ENCODE measurements at regions not wholly inside any gene's neighbourhood (a gene's known extent, or its start where the extent isn't known, plus 50 kb on each side); places are given as distances from the start of the nearest gene placed in this dataset.
A peak's percentile ranks its signal among the peaks of the same experiment; 100 is the strongest.

DNA sequence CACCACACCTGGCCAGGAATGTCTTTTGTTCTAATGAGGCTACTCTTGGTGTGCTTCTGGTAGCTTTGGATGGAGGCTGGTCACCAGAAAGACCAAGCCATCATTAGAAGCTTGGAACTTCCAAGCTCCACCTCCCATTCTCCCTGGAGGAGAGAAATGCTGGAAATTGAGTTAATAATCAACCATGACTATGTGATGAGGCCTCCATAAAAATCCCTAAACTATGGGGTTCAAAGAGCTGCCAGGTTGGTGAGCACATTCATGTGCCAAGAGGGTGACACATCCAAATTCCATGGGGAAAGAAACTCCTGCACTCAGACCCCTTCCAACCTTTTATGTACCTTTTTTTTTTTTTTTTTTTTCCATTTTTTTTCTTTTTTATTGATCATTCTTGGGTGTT lies 105.5 kb upstream of the SPATA31C2 start:
- Mint-ChIP-seq H3K9me3 (no peaks in the 10 kb centered on the region), H3K27ac (no peak overlapping the region), H3K36me3 (no peaks in the 10 kb centered on the region), H3K27me3 (ENCODE audit: low read depth) (no peaks in the 10 kb centered on the region), H3K4me3 (no peak overlapping the region), H3K4me1 (peaks cover 2% of the 10 kb centered on the region)
- no peak for DNase-seq (ENCODE audit: low spot score in 2 of 2, unreplicated experiment in 2 of 2)
- TF ChIP-seq, protein P1, sequence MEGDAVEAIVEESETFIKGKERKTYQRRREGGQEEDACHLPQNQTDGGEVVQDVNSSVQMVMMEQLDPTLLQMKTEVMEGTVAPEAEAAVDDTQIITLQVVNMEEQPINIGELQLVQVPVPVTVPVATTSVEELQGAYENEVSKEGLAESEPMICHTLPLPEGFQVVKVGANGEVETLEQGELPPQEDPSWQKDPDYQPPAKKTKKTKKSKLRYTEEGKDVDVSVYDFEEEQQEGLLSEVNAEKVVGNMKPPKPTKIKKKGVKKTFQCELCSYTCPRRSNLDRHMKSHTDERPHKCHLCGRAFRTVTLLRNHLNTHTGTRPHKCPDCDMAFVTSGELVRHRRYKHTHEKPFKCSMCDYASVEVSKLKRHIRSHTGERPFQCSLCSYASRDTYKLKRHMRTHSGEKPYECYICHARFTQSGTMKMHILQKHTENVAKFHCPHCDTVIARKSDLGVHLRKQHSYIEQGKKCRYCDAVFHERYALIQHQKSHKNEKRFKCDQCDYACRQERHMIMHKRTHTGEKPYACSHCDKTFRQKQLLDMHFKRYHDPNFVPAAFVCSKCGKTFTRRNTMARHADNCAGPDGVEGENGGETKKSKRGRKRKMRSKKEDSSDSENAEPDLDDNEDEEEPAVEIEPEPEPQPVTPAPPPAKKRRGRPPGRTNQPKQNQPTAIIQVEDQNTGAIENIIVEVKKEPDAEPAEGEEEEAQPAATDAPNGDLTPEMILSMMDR (IDR thresholded peaks at IDR 0.05; ENCODE audit: unreplicated experiment): no peak

DNA sequence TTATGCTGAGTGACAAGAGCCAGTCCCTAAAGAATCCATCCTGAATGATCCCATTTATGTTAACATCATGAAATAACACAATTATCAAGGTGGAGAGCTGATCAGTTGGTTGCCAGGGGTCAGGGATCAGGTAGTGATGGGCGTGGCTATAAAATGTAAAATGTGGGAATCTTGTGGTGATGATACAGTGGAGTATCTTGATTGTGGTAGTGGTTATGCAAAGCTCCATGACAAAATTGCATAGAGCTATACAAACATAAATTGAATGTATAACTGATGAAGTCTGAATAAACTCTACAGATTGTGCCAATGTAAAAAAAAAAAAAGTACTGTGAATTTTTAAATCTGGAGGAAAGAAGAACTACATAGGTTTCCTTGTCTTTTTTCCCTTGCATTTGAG lies 104.6 kb upstream of the SPATA31C2 start:
- Mint-ChIP-seq H3K27ac (no peak overlapping the region), H3K36me3 (no peaks in the 10 kb centered on the region), H3K9me3 (no peaks in the 10 kb centered on the region), H3K4me3 (no peak overlapping the region), H3K27me3 (ENCODE audit: low read depth) (no peaks in the 10 kb centered on the region), H3K4me1 (peaks cover 4% of the 10 kb centered on the region)
- TF ChIP-seq, protein P1 (IDR thresholded peaks at IDR 0.05; ENCODE audit: unreplicated experiment): no peak
- no peak for DNase-seq (ENCODE audit: low spot score in 2 of 2, unreplicated experiment in 2 of 2)

DNA sequence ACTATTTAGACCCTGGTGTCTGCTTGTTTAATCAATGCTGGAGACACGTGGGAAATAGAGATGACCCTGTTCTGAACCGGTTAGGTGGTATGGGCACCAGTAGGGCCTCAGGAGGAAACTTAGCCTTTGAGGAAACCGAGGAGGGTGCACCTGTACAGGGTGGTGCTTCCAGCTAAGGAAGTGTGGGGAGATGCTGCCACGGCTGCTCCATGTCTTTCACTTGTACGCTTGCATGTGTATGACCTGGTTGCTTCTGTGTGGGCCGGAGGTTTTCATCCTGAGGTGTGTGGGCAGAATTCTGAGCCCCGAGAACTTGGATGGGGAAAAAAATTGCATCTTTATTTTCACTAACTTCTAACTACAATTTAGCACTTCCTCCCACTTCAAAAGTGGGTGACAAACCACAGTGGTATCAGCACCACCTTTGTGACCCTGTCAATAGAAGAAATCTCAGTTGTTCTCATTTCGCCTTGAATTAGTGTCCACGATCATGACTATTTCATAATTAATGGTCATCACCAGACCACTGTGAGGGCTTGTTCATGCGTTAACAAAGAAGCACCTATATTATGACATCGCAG lies 99.8 kb upstream of the SPATA31C2 start:
- TF ChIP-seq, protein P1 (IDR thresholded peaks at IDR 0.05; ENCODE audit: unreplicated experiment): no peak
- no peaks in the 10 kb centered on the region for H3K27me3 Mint-ChIP-seq (ENCODE audit: low read depth)
- peak overlapping the region; percentile 95 for H3K27ac Mint-ChIP-seq
- H3K36me3 Mint-ChIP-seq: no peaks in the 10 kb centered on the region
- no peak overlapping the region for H3K4me3 Mint-ChIP-seq
- H3K9me3 Mint-ChIP-seq: no peaks in the 10 kb centered on the region
- peaks cover 37% of the 10 kb centered on the region for H3K4me1 Mint-ChIP-seq
- no peak for DNase-seq (ENCODE audit: low spot score in 2 of 2, unreplicated experiment in 2 of 2)

DNA sequence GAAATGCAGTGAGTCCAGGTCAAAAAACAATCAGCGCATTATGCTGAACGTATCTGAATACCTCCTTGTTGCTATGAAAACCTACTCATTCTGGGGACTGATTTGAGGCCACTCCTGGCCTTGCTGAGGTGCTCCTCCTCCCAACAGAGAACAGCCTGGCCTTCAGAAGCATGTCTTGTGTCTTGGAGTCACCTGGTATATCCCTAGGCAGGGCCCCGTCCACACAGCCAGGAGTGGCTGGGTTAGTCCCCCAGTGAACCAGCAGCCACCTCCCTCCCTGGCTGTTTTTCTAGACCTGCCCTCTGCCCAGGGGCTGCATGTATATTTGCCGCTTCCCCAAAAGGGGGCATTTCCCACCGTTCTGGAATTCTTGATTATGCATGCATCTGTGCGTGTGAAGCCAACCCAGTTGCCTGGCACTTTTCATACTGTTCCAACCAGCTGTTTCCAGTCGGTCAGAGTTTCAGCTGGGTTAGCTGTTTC lies 99.2 kb upstream of the SPATA31C2 start:
- no peak overlapping the region for H3K4me3 Mint-ChIP-seq
- no peaks in the 10 kb centered on the region for H3K27me3 Mint-ChIP-seq (ENCODE audit: low read depth)
- H3K4me1 Mint-ChIP-seq: peaks cover 37% of the 10 kb centered on the region
- no peaks in the 10 kb centered on the region for H3K36me3 Mint-ChIP-seq
- DNase-seq (ENCODE audit: low spot score in 2 of 2, unreplicated experiment in 2 of 2): no peak
- H3K9me3 Mint-ChIP-seq: peaks cover 2% of the 10 kb centered on the region
- TF ChIP-seq, protein P1 (IDR thresholded peaks at IDR 0.05; ENCODE audit: unreplicated experiment): no peak
- peak overlapping the region; percentile 95 for H3K27ac Mint-ChIP-seq

DNA sequence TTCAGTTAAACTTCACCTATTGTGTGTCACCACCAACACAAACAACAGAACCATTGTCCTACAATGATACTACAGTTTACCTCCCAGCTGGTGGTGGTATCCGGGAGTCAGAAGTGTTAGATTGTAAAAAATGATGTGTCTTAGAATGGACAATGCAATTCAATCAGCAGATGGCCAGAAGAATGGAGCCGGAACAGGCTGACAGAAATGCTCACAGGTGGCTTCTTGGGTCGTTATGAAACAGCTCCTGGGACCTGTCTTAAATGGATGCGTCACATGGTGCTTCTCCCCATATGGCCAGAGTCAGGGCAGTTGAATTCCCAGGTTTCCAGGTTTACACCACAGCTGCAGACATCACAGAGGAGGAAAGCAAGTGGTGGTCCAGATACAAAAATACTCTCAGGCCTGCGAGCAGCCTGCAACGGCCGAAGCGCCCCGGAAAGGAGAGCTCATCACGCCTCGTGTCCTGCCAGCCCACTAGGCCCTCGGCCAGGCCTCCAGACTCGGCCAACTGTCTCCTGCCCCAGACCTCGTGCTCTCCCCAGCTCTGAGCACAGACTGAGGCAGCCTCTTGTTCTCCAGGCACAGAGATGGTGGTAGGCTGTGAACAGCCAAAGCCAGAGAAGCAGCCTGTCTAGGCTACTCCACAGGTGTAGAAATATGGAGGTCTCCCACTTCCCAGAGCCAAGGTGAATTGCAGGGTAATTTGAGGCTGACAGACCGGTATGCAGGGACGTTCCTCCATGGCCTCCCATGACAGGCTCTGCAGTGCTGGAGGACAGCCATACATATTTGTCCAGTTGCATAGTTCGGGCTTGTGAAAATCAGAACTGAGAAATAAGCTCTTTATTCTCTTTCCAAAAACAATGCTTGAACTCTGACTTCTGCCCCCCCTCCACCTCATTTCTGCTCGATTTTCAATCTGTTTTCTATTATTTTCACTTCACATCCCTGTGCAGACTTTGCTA lies 98.5 kb upstream of the SPATA31C2 start:
- no peaks in the 10 kb centered on the region for H3K36me3 Mint-ChIP-seq
- H3K27me3 Mint-ChIP-seq (ENCODE audit: low read depth): no peaks in the 10 kb centered on the region
- TF ChIP-seq, protein P1 (IDR thresholded peaks at IDR 0.05; ENCODE audit: unreplicated experiment): no peak
- peaks cover 9% of the 10 kb centered on the region for H3K9me3 Mint-ChIP-seq
- H3K27ac Mint-ChIP-seq: peak overlapping the region; percentile 95
- H3K4me3 Mint-ChIP-seq: no peak overlapping the region
- H3K4me1 Mint-ChIP-seq: peaks cover 37% of the 10 kb centered on the region
- DNase-seq (ENCODE audit: low spot score in 2 of 2, unreplicated experiment in 2 of 2): peak in 1 of 2 experiments; percentile 42
